ENCODE measurements at regions not wholly inside any gene's neighbourhood (a gene's known extent, or its start where the extent isn't known, plus 50 kb on each side); places are given as distances from the start of the nearest gene placed in this dataset.

DNA sequence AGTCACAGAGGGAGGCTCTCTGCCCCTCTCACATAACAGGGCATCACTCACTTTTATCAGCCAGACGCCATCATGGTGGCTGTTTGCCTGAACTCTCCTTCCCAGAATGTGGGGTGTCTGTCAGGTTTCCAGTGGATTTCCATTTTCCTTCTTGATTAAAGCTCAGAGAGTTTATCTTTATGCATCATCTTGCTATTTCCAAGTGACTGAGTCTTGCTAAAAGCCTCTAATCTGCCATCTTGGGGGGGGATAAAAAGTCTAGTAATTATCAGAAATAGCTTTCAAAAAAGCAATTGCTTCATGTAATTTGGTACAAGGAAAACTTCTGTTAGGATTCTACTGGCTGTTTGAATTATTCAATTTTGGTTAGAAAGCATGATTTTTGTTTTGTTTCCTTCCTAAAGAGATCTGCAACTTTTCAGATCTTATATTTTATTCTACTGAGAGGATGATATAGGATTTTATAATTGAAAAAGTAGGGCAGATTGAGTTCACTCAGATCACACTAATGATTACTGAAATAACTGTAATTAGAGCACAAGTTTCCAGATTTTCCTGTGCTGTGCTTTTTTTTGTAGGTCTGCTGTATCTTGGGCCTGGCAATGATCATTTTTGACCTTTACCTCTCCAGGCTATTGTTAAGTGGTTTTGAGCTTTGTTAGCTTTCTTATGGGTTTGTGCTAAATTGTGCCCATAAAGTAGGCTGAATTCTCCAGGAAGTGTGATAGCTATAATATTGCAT, 661.5 kb downstream of the TLE4 start:
- H3K4me3 ChIP-seq (ENCODE audit: low read length) = no peak overlapping the region
- no peaks in the 10 kb centered on the region for H3K9me2 ChIP-seq (replicated peaks; ENCODE audit: control insufficient read depth, low read length)
- H4K20me1 ChIP-seq (ENCODE audit: control insufficient read depth, insufficient read depth, low read depth, low read length) = no peaks in the 10 kb centered on the region
- no peak for TF ChIP-seq EZH2phosphoT487 (IDR thresholded peaks at IDR 0.05; ENCODE audit: borderline replicate concordance, low read length)
- TF ChIP-seq, protein P1, sequence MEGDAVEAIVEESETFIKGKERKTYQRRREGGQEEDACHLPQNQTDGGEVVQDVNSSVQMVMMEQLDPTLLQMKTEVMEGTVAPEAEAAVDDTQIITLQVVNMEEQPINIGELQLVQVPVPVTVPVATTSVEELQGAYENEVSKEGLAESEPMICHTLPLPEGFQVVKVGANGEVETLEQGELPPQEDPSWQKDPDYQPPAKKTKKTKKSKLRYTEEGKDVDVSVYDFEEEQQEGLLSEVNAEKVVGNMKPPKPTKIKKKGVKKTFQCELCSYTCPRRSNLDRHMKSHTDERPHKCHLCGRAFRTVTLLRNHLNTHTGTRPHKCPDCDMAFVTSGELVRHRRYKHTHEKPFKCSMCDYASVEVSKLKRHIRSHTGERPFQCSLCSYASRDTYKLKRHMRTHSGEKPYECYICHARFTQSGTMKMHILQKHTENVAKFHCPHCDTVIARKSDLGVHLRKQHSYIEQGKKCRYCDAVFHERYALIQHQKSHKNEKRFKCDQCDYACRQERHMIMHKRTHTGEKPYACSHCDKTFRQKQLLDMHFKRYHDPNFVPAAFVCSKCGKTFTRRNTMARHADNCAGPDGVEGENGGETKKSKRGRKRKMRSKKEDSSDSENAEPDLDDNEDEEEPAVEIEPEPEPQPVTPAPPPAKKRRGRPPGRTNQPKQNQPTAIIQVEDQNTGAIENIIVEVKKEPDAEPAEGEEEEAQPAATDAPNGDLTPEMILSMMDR (IDR thresholded peaks at IDR 0.05; ENCODE audit: low read depth, low read length, poor library complexity, severe bottlenecking) = no peak
- no peak overlapping the region for H3K27ac ChIP-seq (ENCODE audit: low read depth, low read length)
- H3K9me3 ChIP-seq (ENCODE audit: control insufficient read depth, insufficient read depth, low read length) = no peaks in the 10 kb centered on the region
- no peaks in the 10 kb centered on the region for H3K27me3 ChIP-seq (ENCODE audit: control insufficient read depth, low read length)
- no peak overlapping the region for H3K4me2 ChIP-seq (ENCODE audit: low read length)
- H3K79me2 ChIP-seq (ENCODE audit: control insufficient read depth, low read length) = no peaks in the 10 kb centered on the region
- no peaks in the 10 kb centered on the region for H3K4me1 ChIP-seq (ENCODE audit: control insufficient read depth, low read length)
- H3F3A ChIP-seq (ENCODE audit: control insufficient read depth, insufficient read depth) = no peaks in the 10 kb centered on the region
- no peaks in the 10 kb centered on the region for H3K36me3 ChIP-seq (ENCODE audit: control insufficient read depth, low read length)

DNA sequence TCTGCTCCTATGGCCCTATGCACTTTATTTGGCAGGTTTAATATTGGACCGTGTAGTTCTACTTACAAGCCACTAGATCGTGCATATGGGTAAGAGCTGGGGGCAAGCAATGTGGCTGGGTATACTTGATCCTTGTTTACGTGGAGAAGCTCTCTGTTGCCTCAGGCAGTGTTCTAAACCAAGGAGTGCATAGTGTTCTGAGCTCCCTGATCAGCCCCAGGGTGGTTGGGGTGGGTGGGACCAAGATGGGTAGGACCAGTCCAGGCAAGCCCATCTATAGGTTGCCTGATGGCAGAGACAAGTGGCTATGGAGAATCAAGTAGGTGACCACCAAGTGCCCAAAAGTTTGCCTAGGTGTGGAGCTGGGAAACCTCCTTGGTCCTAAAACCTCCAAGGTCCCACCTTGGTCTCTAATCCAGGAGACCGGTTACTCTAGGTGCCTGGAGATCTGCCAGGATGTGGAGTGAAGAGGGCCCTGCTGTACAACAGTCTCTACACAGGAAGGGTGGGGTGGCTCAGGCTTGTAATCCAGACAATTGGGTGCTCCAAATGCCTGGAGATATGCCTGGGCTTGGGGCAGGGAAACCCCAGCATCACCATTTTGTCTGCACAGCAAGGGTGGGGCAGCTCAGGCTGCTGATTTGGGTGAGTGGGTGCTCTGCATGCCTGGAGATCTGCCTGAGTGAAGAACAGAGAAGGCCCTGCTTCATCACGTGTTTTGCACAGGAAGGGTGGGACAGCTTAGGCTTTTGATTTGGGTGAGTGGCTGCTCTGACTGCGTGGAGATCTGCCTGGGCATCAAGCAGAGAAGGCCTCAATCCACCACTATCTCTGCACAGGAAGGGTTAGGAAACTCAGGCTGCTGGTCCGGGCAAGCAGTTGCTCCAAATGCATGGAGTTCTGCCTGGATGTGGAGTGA, 659.8 kb downstream of the TLE4 start:
- Histone ChIP-seq H3K4me2 (ENCODE audit: low read length) (no peak overlapping the region), H3F3A (ENCODE audit: control insufficient read depth, insufficient read depth) (no peaks in the 10 kb centered on the region), H3K4me1 (ENCODE audit: control insufficient read depth, low read length) (no peaks in the 10 kb centered on the region), H3K27ac (ENCODE audit: low read depth, low read length) (no peak overlapping the region), H3K27me3 (ENCODE audit: control insufficient read depth, low read length) (no peaks in the 10 kb centered on the region), H3K4me3 (ENCODE audit: low read length) (no peak overlapping the region), H3K36me3 (ENCODE audit: control insufficient read depth, low read length) (no peaks in the 10 kb centered on the region), H3K9me2 (replicated peaks; ENCODE audit: control insufficient read depth, low read length) (no peaks in the 10 kb centered on the region), H4K20me1 (ENCODE audit: control insufficient read depth, insufficient read depth, low read depth, low read length) (no peaks in the 10 kb centered on the region), H3K9me3 (ENCODE audit: control insufficient read depth, insufficient read depth, low read length) (no peaks in the 10 kb centered on the region), H3K79me2 (ENCODE audit: control insufficient read depth, low read length) (no peaks in the 10 kb centered on the region)
- no peak for TF ChIP-seq EZH2phosphoT487 (IDR thresholded peaks at IDR 0.05; ENCODE audit: borderline replicate concordance, low read length)
- TF ChIP-seq, protein P1 (IDR thresholded peaks at IDR 0.05; ENCODE audit: low read depth, low read length, poor library complexity, severe bottlenecking) = no peak

DNA sequence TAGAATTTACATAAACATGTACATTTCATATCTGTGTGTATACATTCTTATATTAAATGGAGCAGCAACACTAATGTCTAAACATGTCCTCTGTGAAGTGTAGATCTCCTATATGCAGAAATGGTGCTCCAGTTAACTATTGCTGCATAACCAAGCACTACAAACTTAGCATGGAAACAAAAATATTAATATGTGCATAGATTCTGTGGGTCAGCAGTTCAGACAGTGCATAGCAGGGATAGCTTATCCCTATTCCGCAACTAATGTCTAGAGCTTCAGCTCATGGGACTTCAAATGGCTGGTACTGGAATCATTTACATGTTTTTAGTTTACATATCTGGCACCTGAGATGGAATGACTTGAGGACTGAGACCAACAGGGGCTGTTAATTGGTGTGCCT, 652.1 kb downstream of the TLE4 start:
- Histone ChIP-seq H3K27me3 (ENCODE audit: control insufficient read depth, low read length) (no peaks in the 10 kb centered on the region), H3K4me1 (ENCODE audit: control insufficient read depth, low read length) (no peaks in the 10 kb centered on the region), H3F3A (ENCODE audit: control insufficient read depth, insufficient read depth) (no peaks in the 10 kb centered on the region)

More for the DNA sequence above, 652.1 kb downstream of the TLE4 start:
- Histone ChIP-seq H3K79me2 (ENCODE audit: control insufficient read depth, low read length) (no peaks in the 10 kb centered on the region), H3K9me3 (ENCODE audit: control insufficient read depth, insufficient read depth, low read length) (no peaks in the 10 kb centered on the region), H3K27ac (ENCODE audit: low read depth, low read length) (no peak overlapping the region), H3K4me2 (ENCODE audit: low read length) (no peak overlapping the region), H3K9me2 (replicated peaks; ENCODE audit: control insufficient read depth, low read length) (no peaks in the 10 kb centered on the region), H4K20me1 (ENCODE audit: control insufficient read depth, insufficient read depth, low read depth, low read length) (no peaks in the 10 kb centered on the region), H3K4me3 (ENCODE audit: low read length) (no peak overlapping the region), H3K36me3 (ENCODE audit: control insufficient read depth, low read length) (no peaks in the 10 kb centered on the region)
- no peak for TF ChIP-seq EZH2phosphoT487 (IDR thresholded peaks at IDR 0.05; ENCODE audit: borderline replicate concordance, low read length)
- TF ChIP-seq, protein P1 (IDR thresholded peaks at IDR 0.05; ENCODE audit: low read depth, low read length, poor library complexity, severe bottlenecking) = no peak
